SH-SY5Y (cell line): ENCODE measurements at regions not wholly inside any gene's neighbourhood (a gene's known extent, or its start where the extent isn't known, plus 50 kb on each side); places are given as distances from the start of the nearest gene placed in this dataset.

ENCODE experiments used
- GATA2 ChIP-seq: IDR thresholded peaks from 2 replicates; pipeline ENCODE4 v1.6.1; 2011; ENCODE audit warnings: mild to moderate bottlenecking, low read depth, low read length
- GATA3 ChIP-seq: IDR thresholded peaks from 2 replicates; pipeline ENCODE4 v1.6.1; 2011; ENCODE audit warnings: low read depth, mild to moderate bottlenecking, low read length, moderate library complexity

- no peak for TF ChIP-seq GATA2
- TF ChIP-seq GATA3, result no peak
Observed at GRCh38 chr2:21620771-21621170, 497.0 kb downstream of the TDRD15 start.
